IMR-90 (cell line): ENCODE measurements at regions not wholly inside any gene's neighbourhood (a gene's known extent, or its start where the extent isn't known, plus 50 kb on each side); places are given as distances from the start of the nearest gene placed in this dataset.

Experiments used
- ATAC-seq: fragments of 200-7000 bp; cut with Tn5 transposase; 2 replicates; pipeline ENCODE4 v1.9.1; 2020; ENCODE audit warnings: low read depth, mild to moderate bottlenecking, moderate library complexity
- BruUV-seq: library from RNA; stranded (reverse); fragments of 400-500 nt; replicated peaks from 2 replicates; lab custom pipeline; 2021; lab: Mats Ljungman, UMichigan
- CTCF ChIA-PET: fragments of 300-600 bp; formaldehyde crosslinking; extraction: SDS; loops from one replicate; lab custom pipeline; 2021; ENCODE audit warnings: antibody characterized with exemption; lab: Yijun Ruan, JAX
- POLR2A ChIA-PET: fragments of 300-600 bp; sonication (Branson Sonifier 250); formaldehyde crosslinking; loops from one replicate; lab custom pipeline; 2022; ENCODE audit warnings: antibody characterized with exemption; ENCODE audit not compliant: unreplicated experiment; lab: Charles Lee
- DNase-seq: peaks from one replicate; pipeline ENCODE4 v3.0.0; 2013
- H2AFZ ChIP-seq: replicated peaks from 2 replicates; pipeline ENCODE3; 2013; ENCODE audit warnings: low read length, mild to moderate bottlenecking; ENCODE audit not compliant: poor library complexity
- H2AK5ac ChIP-seq: 2 replicates; pipeline ENCODE4 v1.6.1; 2013; ENCODE audit warnings: low read depth, low read length, inconsistent platforms
- H2AK9ac ChIP-seq: replicated peaks from 2 replicates; pipeline ENCODE3; 2013; ENCODE audit warnings: mild to moderate bottlenecking, low read depth, low read length, moderate library complexity; ENCODE audit not compliant: poor library complexity
- H2BK120ac ChIP-seq: 2 replicates; pipeline ENCODE4 v1.6.1; 2013; ENCODE audit warnings: low read depth, low read length, inconsistent platforms
- H2BK15ac ChIP-seq: 3 replicates; pipeline ENCODE4 v1.6.1; 2013; ENCODE audit warnings: low read depth, low read length, inconsistent platforms
- H2BK20ac ChIP-seq: 2 replicates; pipeline ENCODE4 v1.6.1; 2013; ENCODE audit warnings: low read depth, mild to moderate bottlenecking, inconsistent platforms, low read length, moderate library complexity
- H2BK5ac ChIP-seq: 2 replicates; pipeline ENCODE4 v1.6.1; 2013; ENCODE audit warnings: mild to moderate bottlenecking, low read depth, low read length, inconsistent platforms; ENCODE audit not compliant: poor library complexity, severe bottlenecking
- H3K14ac ChIP-seq: replicated peaks from 2 replicates; pipeline ENCODE4 v1.6.1; 2013; ENCODE audit warnings: low read depth, low read length, inconsistent platforms
- H3K18ac ChIP-seq: 2 replicates; pipeline ENCODE4 v1.6.1; 2013; ENCODE audit warnings: low read depth, low read length, control low read depth
- H3K23ac ChIP-seq: 2 replicates; pipeline ENCODE4 v1.6.1; 2013; ENCODE audit warnings: low read depth, low read length, inconsistent platforms
- H3K27ac ChIP-seq: 2 replicates; pipeline ENCODE4 v1.5.1; 2013; ENCODE audit warnings: mild to moderate bottlenecking, control low read depth, low read length; ENCODE audit not compliant: insufficient read depth
- H3K27me3 ChIP-seq: 2 replicates; pipeline ENCODE4 v1.6.1; 2013; ENCODE audit warnings: low read length; ENCODE audit not compliant: control insufficient read depth, insufficient read depth
- H3K36me3 ChIP-seq: 2 replicates; pipeline ENCODE4 v1.6.1; 2013; ENCODE audit warnings: low read length, mixed read lengths; ENCODE audit not compliant: control insufficient read depth, insufficient read depth
- H3K4ac ChIP-seq: 2 replicates; pipeline ENCODE4 v1.6.1; 2013; ENCODE audit warnings: low read depth, low read length, inconsistent platforms
- H3K4me1 ChIP-seq: 2 replicates; pipeline ENCODE4 v1.6.1; 2013; ENCODE audit warnings: low read length, mixed read lengths; ENCODE audit not compliant: control insufficient read depth, insufficient read depth
- H3K4me2 ChIP-seq: 2 replicates; pipeline ENCODE4 v1.6.1; 2013; ENCODE audit warnings: low read depth, mild to moderate bottlenecking, control low read depth, low read length, moderate library complexity
- H3K4me3 ChIP-seq: 2 replicates; pipeline ENCODE4 v1.5.1; 2013; ENCODE audit warnings: low read depth, mild to moderate bottlenecking, control low read depth, low read length, moderate library complexity; ENCODE audit not compliant: insufficient read depth
- H3K56ac ChIP-seq: 2 replicates; pipeline ENCODE4 v1.6.1; 2013; ENCODE audit warnings: low read length, inconsistent platforms; ENCODE audit not compliant: insufficient read depth; ENCODE audit errors: extremely low read depth
- H3K79me1 ChIP-seq, 2 experiments: 2 replicates each; pipeline ENCODE4 v1.6.1; 2013; ENCODE audit warnings: low read length in 2 of 2, inconsistent platforms in 1 of 2, low read depth in 1 of 2
- H3K9ac ChIP-seq: 2 replicates; pipeline ENCODE4 v1.6.1; 2013; ENCODE audit warnings: low read depth, low read length, control low read depth
- H3K9me1 ChIP-seq: 2 replicates; pipeline ENCODE4 v1.6.1; 2013; ENCODE audit warnings: low read length, inconsistent platforms; ENCODE audit not compliant: insufficient read depth
- H3K9me3 ChIP-seq: 2 replicates; pipeline ENCODE4 v1.6.1; 2013; ENCODE audit warnings: low read length; ENCODE audit not compliant: control insufficient read depth, insufficient read depth
- H4K20me1 ChIP-seq: 2 replicates; pipeline ENCODE4 v1.6.1; 2013; ENCODE audit warnings: low read length, inconsistent platforms; ENCODE audit not compliant: insufficient read depth
- H4K5ac ChIP-seq: 2 replicates; pipeline ENCODE4 v1.6.1; 2013; ENCODE audit warnings: mild to moderate bottlenecking, low read depth, low read length, control low read depth
- H4K8ac ChIP-seq, 2 experiments: 2 replicates each; pipeline ENCODE4 v1.6.1; 2013; ENCODE audit warnings: low read depth in 2 of 2, low read length in 2 of 2, control low read depth in 1 of 2, inconsistent platforms in 1 of 2
- H4K91ac ChIP-seq: 2 replicates; pipeline ENCODE4 v1.6.1; 2013; ENCODE audit warnings: low read depth, low read length, inconsistent platforms; ENCODE audit not compliant: insufficient read depth
- CEBPB ChIP-seq: IDR thresholded peaks from 2 replicates; pipeline ENCODE4 v1.6.1; 2012; ENCODE audit warnings: low read depth, low read length, improper control_type of control experiment
- CHD1 ChIP-seq: IDR thresholded peaks from 2 replicates; pipeline ENCODE4 v1.6.1; 2012; ENCODE audit warnings: low read depth, low read length, improper control_type of control experiment
- CTCF ChIP-seq: conservative IDR thresholded peaks from 2 replicates; pipeline ENCODE4 v1.5.1; 2012; ENCODE audit warnings: mild to moderate bottlenecking, low read depth, low read length, improper control_type of control experiment
- MAZ ChIP-seq: IDR thresholded peaks from 2 replicates; pipeline ENCODE4 v1.6.1; 2012; ENCODE audit warnings: low read depth, mild to moderate bottlenecking, low read length, improper control_type of control experiment, moderate library complexity, borderline replicate concordance
- RAD21 ChIP-seq: IDR thresholded peaks from 2 replicates; pipeline ENCODE4 v1.6.1; 2012; ENCODE audit warnings: low read length, improper control_type of control experiment
- WGBS, 2 experiments: methylation state at CpG; one replicate each; pipeline versions ENCODE4 v1.1.5 to v1.1.7; 2013; ENCODE audit warnings: missing lambda C conversion rate in 2 of 2; ENCODE audit not compliant: insufficient read length in 1 of 2; ENCODE audit errors: extremely low coverage in 2 of 2; 5-methylcytosine and 5-hydroxymethylcytosine counted together
- dilution Hi-C: fragments of 300-500 bp; cut with HindIII; formaldehyde crosslinking; loops from one replicate; pipeline ENCODE4 v1.14.3; 2018; ENCODE audit warnings: low sequenced_read_pairs; ENCODE audit not compliant: unreplicated experiment
- in situ Hi-C: fragments of 300-500 bp; cut with MboI; formaldehyde crosslinking; loops from 3 replicates; pipeline ENCODE4 v1.14.3; 2019; ENCODE audit warnings: low sequenced_read_pairs, inconsistent platforms, mixed read lengths
- intact Hi-C: fragments of 100-400 bp; cut with micrococcal nuclease; formaldehyde crosslinking; loops from 2 replicates; pipeline ENCODE4 v1.10.0; 2022

- H2AFZ ChIP-seq, result no peak overlapping the region
- peak; percentile 16 for DNase-seq
- in situ Hi-C loops, result no loop called here
These were observed 90.6 kb upstream of the RAB6C start for GRCh38 chr2:129888896-129889295.

More at GRCh38 chr2:129888896-129889295, 90.6 kb upstream of the RAB6C start:
- no peaks in the 10 kb centered on the region for H3K36me3 ChIP-seq
- H3K9ac ChIP-seq, result no peak overlapping the region
- no peak overlapping the region for H3K27ac ChIP-seq
- H3K4ac ChIP-seq, result no peak overlapping the region
- H3K27me3 ChIP-seq, result no peaks in the 10 kb centered on the region; the same call in 1 of the 2 replicates
- H3K23ac ChIP-seq, result no peak overlapping the region
- H4K91ac ChIP-seq, result no peak overlapping the region
- H3K4me1 ChIP-seq, result no peaks in the 10 kb centered on the region
- no peaks in the 10 kb centered on the region for H3K9me3 ChIP-seq
- H4K5ac ChIP-seq, result no peak overlapping the region
- no peak overlapping the region for H3K4me2 ChIP-seq
- H4K20me1 ChIP-seq, result no peaks in the 10 kb centered on the region
- dilution Hi-C loops, result no loop called here
- POLR2A ChIA-PET, result no interaction called here
- H2BK5ac ChIP-seq, result no peak overlapping the region
- H3K9me1 ChIP-seq, result no peaks in the 10 kb centered on the region
- TF ChIP-seq MAZ (no peak), RAD21 (no peak), CHD1 (no peak), CEBPB (no peak), CTCF (no peak)
- no peak overlapping the region for H3K4me3 ChIP-seq
- BruUV-seq, result no TSS peak
- H2BK15ac ChIP-seq, result no peak overlapping the region
- no peak overlapping the region for H2AK5ac ChIP-seq
- H3K56ac ChIP-seq, result no peak overlapping the region
- no peak overlapping the region for H2BK20ac ChIP-seq
- no peak overlapping the region for H3K18ac ChIP-seq
- H2AK9ac ChIP-seq, result no peak overlapping the region
- no peak for ATAC-seq
- CTCF ChIA-PET, result no interaction called here
- intact Hi-C loops, result no loop called here
- no peak overlapping the region for H3K14ac ChIP-seq
- H2BK120ac ChIP-seq, result no peak overlapping the region
- no peak overlapping the region for H4K8ac ChIP-seq
- no CpG with 5 or more reads among the region's 2 CpGs for WGBS, 2 experiments
- H3K79me1 ChIP-seq, result no peaks in the 10 kb centered on the region
